Activated CD4-positive, alpha-beta memory T cell treated with anti-CD3 and anti-CD28 coated beads for 36 hours (primary cell): ENCODE measurements at regions not wholly inside any gene's neighbourhood (a gene's known extent, or its start where the extent isn't known, plus 50 kb on each side); places are given as distances from the start of the nearest gene placed in this dataset.

Experiments used
- CTCF ChIA-PET: fragments of 350-600 bp; sonication (Branson Sonifier 250); formaldehyde crosslinking; loops from one replicate; lab custom pipeline; 2021; ENCODE audit warnings: antibody characterized with exemption, inconsistent platforms; lab: Charles Lee
- POLR2A ChIA-PET: fragments of 350-600 bp; sonication (Branson Sonifier 250); formaldehyde crosslinking; loops from one replicate; lab custom pipeline; 2021; ENCODE audit warnings: antibody characterized with exemption; lab: Charles Lee
- DNase-seq: peaks from one replicate; pipeline ENCODE4 v3.0.0-alpha.2; 2020
- H3K27ac Mint-ChIP-seq: one replicate; pipeline ENCODE4 v1.8.0; 2021; ENCODE audit warnings: mixed read lengths
- H3K27me3 Mint-ChIP-seq: one replicate; pipeline ENCODE4 v1.8.0; 2021; ENCODE audit warnings: mixed read lengths
- H3K36me3 Mint-ChIP-seq: one replicate; pipeline ENCODE4 v1.8.0; 2021; ENCODE audit warnings: mixed read lengths
- H3K4me1 Mint-ChIP-seq: one replicate; pipeline ENCODE4 v1.8.0; 2021; ENCODE audit warnings: low read depth, mixed read lengths
- H3K4me3 Mint-ChIP-seq: one replicate; pipeline ENCODE4 v1.8.0; 2021; ENCODE audit warnings: mild to moderate bottlenecking, mixed read lengths
- H3K9me3 Mint-ChIP-seq: one replicate; pipeline ENCODE4 v1.8.0; 2021; ENCODE audit warnings: mixed read lengths
- intact Hi-C: fragments of 100-400 bp; cut with micrococcal nuclease; formaldehyde crosslinking; loops from one replicate; pipeline ENCODE4 v1.15.1; 2023

- Mint-ChIP-seq H3K4me3 (no peak overlapping the region), H3K4me1 (no peaks in the 10 kb centered on the region), H3K27ac (no peak overlapping the region), H3K27me3 (no peaks in the 10 kb centered on the region), H3K9me3 (no peaks in the 10 kb centered on the region), H3K36me3 (no peaks in the 10 kb centered on the region)
- ChIA-PET CTCF (no interaction called here), POLR2A (no interaction called here)
- no peak for DNase-seq
- intact Hi-C loops = no loop called here
These were observed 294.4 kb upstream of the MKI67 start for GRCh38 chr10:128420623-128421022.

- no peaks in the 10 kb centered on the region for H3K36me3 Mint-ChIP-seq
- intact Hi-C loops = no loop called here
- ChIA-PET CTCF (no interaction called here), POLR2A (no interaction called here)
- no peak for DNase-seq
- H3K9me3 Mint-ChIP-seq = no peaks in the 10 kb centered on the region
- H3K27me3 Mint-ChIP-seq = no peaks in the 10 kb centered on the region
- H3K27ac Mint-ChIP-seq = no peak overlapping the region
- H3K4me3 Mint-ChIP-seq = no peak overlapping the region
- no peaks in the 10 kb centered on the region for H3K4me1 Mint-ChIP-seq
These were observed 295.3 kb upstream of the MKI67 start for GRCh38 chr10:128421371-128422160.

- no peaks in the 10 kb centered on the region for H3K4me1 Mint-ChIP-seq
- no peaks in the 10 kb centered on the region for H3K9me3 Mint-ChIP-seq
- no peak overlapping the region for H3K27ac Mint-ChIP-seq
- CTCF ChIA-PET = no interaction called here
- POLR2A ChIA-PET = no interaction called here
- H3K4me3 Mint-ChIP-seq = no peak overlapping the region
- no peak for DNase-seq
- H3K27me3 Mint-ChIP-seq = no peaks in the 10 kb centered on the region
- H3K36me3 Mint-ChIP-seq = no peaks in the 10 kb centered on the region
- intact Hi-C loops = no loop called here
These were observed 296.0 kb upstream of the MKI67 start for GRCh38 chr10:128422190-128422589.

- Mint-ChIP-seq H3K36me3 (no peaks in the 10 kb centered on the region), H3K4me1 (no peaks in the 10 kb centered on the region), H3K4me3 (no peak overlapping the region), H3K27ac (no peak overlapping the region), H3K9me3 (no peaks in the 10 kb centered on the region), H3K27me3 (no peaks in the 10 kb centered on the region)
- ChIA-PET CTCF (no interaction called here), POLR2A (no interaction called here)
- no peak for DNase-seq
- intact Hi-C loops = no loop called here
These were observed 296.8 kb upstream of the MKI67 start for GRCh38 chr10:128422999-128423398.

GRCh38 chr10:128429321-128429720 is 303.1 kb upstream of the MKI67 start:
- ChIA-PET POLR2A (no interaction called here), CTCF (no interaction called here)
- Mint-ChIP-seq H3K27ac (no peak overlapping the region), H3K4me3 (no peak overlapping the region), H3K9me3 (no peaks in the 10 kb centered on the region), H3K27me3 (no peaks in the 10 kb centered on the region), H3K4me1 (no peaks in the 10 kb centered on the region), H3K36me3 (no peaks in the 10 kb centered on the region)
- intact Hi-C loops = no loop called here
- no peak for DNase-seq

- Mint-ChIP-seq H3K9me3 (no peaks in the 10 kb centered on the region), H3K4me3 (no peak overlapping the region), H3K27me3 (no peaks in the 10 kb centered on the region), H3K4me1 (no peaks in the 10 kb centered on the region), H3K36me3 (no peaks in the 10 kb centered on the region), H3K27ac (no peak overlapping the region)
- intact Hi-C loops = no loop called here
- CTCF ChIA-PET = no interaction called here
- POLR2A ChIA-PET = no interaction called here
- DNase-seq = no peak
These were observed 303.8 kb upstream of the MKI67 start for GRCh38 chr10:128429835-128430513.

- H3K9me3 Mint-ChIP-seq = no peaks in the 10 kb centered on the region
- H3K27ac Mint-ChIP-seq = no peak overlapping the region
- no peak overlapping the region for H3K4me3 Mint-ChIP-seq
- POLR2A ChIA-PET = no interaction called here
- no peak for DNase-seq
- H3K4me1 Mint-ChIP-seq = no peaks in the 10 kb centered on the region
- H3K27me3 Mint-ChIP-seq = peaks cover 4% of the 10 kb centered on the region
- no peaks in the 10 kb centered on the region for H3K36me3 Mint-ChIP-seq
- intact Hi-C loops = no loop called here
- CTCF ChIA-PET = no interaction called here
These were observed 304.9 kb upstream of the MKI67 start for GRCh38 chr10:128431083-128431482.

- Mint-ChIP-seq H3K4me1 (no peaks in the 10 kb centered on the region), H3K27ac (no peak overlapping the region), H3K36me3 (no peaks in the 10 kb centered on the region), H3K4me3 (no peak overlapping the region), H3K9me3 (no peaks in the 10 kb centered on the region), H3K27me3 (peaks cover 4% of the 10 kb centered on the region)
- intact Hi-C loops = no loop called here
- ChIA-PET CTCF (no interaction called here), POLR2A (no interaction called here)
- DNase-seq = no peak
These were observed 305.3 kb upstream of the MKI67 start for GRCh38 chr10:128431506-128431905.

- ChIA-PET CTCF (no interaction called here), POLR2A (no interaction called here)
- Mint-ChIP-seq H3K4me1 (no peaks in the 10 kb centered on the region), H3K27ac (no peak overlapping the region), H3K9me3 (no peaks in the 10 kb centered on the region), H3K27me3 (peaks cover 4% of the 10 kb centered on the region), H3K36me3 (no peaks in the 10 kb centered on the region), H3K4me3 (no peak overlapping the region)
- no peak for DNase-seq
- intact Hi-C loops = no loop called here
These were observed 305.8 kb upstream of the MKI67 start for GRCh38 chr10:128432011-128432410.

GRCh38 chr10:128432423-128432822 is 306.2 kb upstream of the MKI67 start:
- H3K4me1 Mint-ChIP-seq = no peaks in the 10 kb centered on the region
- no peak for DNase-seq
- ChIA-PET POLR2A (no interaction called here), CTCF (no interaction called here)
- H3K27me3 Mint-ChIP-seq = peaks cover 4% of the 10 kb centered on the region
- H3K36me3 Mint-ChIP-seq = no peaks in the 10 kb centered on the region
- no peak overlapping the region for H3K4me3 Mint-ChIP-seq
- H3K9me3 Mint-ChIP-seq = no peaks in the 10 kb centered on the region
- intact Hi-C loops = no loop called here
- H3K27ac Mint-ChIP-seq = no peak overlapping the region

- Mint-ChIP-seq H3K27me3 (peaks cover 4% of the 10 kb centered on the region), H3K9me3 (peaks cover 2% of the 10 kb centered on the region), H3K4me1 (no peaks in the 10 kb centered on the region), H3K4me3 (no peak overlapping the region), H3K36me3 (no peaks in the 10 kb centered on the region), H3K27ac (no peak overlapping the region)
- no peak for DNase-seq
- ChIA-PET CTCF (no interaction called here), POLR2A (no interaction called here)
- intact Hi-C loops = no loop called here
These were observed 309.6 kb upstream of the MKI67 start for GRCh38 chr10:128435811-128436210.

- Mint-ChIP-seq H3K9me3 (peaks cover 2% of the 10 kb centered on the region), H3K4me3 (no peak overlapping the region), H3K27ac (no peak overlapping the region), H3K4me1 (no peaks in the 10 kb centered on the region), H3K36me3 (no peaks in the 10 kb centered on the region), H3K27me3 (peaks cover 4% of the 10 kb centered on the region)
- ChIA-PET CTCF (no interaction called here), POLR2A (no interaction called here)
- DNase-seq = no peak
- intact Hi-C loops = no loop called here
These were observed 311.6 kb upstream of the MKI67 start for GRCh38 chr10:128437786-128438345.
